Fibroblast of skin of back (primary cell): ENCODE measurements at regions not wholly inside any gene's neighbourhood (a gene's known extent, or its start where the extent isn't known, plus 50 kb on each side); places are given as distances from the start of the nearest gene placed in this dataset.

Source experiments
- DNase-seq: peaks from one replicate; pipeline ENCODE4 v3.0.0-alpha.2; 2013

- no peak for DNase-seq
Observed at GRCh38 chr6:167643223-167643622, 183.5 kb upstream of the AFDN start.

- DNase-seq: no peak
Observed at GRCh38 chr6:167643716-167644115, 183.0 kb upstream of the AFDN start.

GRCh38 chr6:167644412-167645132 is 182.1 kb upstream of the AFDN start:
- no peak for DNase-seq

GRCh38 chr6:167645368-167645767 is 181.3 kb upstream of the AFDN start:
- no peak for DNase-seq

GRCh38 chr6:167647306-167647705 is 179.4 kb upstream of the AFDN start:
- peak; percentile 39 for DNase-seq

GRCh38 chr6:167647737-167648470 is 178.8 kb upstream of the AFDN start:
- DNase-seq: no peak

GRCh38 chr6:167648501-167649278 is 178.0 kb upstream of the AFDN start:
- no peak for DNase-seq

- no peak for DNase-seq
Observed at GRCh38 chr6:167649476-167649875, 177.2 kb upstream of the AFDN start.

- DNase-seq: no peak
Observed at GRCh38 chr6:167650730-167651317, 175.9 kb upstream of the AFDN start.

- no peak for DNase-seq
Observed at GRCh38 chr6:167651318-167652041, 175.2 kb upstream of the AFDN start.

- DNase-seq: no peak
Observed at GRCh38 chr6:167652042-167652700, 174.5 kb upstream of the AFDN start.

GRCh38 chr6:167652701-167653095 is 174.0 kb upstream of the AFDN start:
- no peak for DNase-seq

- no peak for DNase-seq
Observed at GRCh38 chr6:167653561-167653960, 173.2 kb upstream of the AFDN start.

GRCh38 chr6:167654389-167654788 is 172.3 kb upstream of the AFDN start:
- DNase-seq: no peak

GRCh38 chr6:167655174-167655821 is 171.4 kb upstream of the AFDN start:
- no peak for DNase-seq

- DNase-seq: no peak
Observed at GRCh38 chr6:167658106-167658505, 168.6 kb upstream of the AFDN start.

GRCh38 chr6:167659046-167659445 is 167.7 kb upstream of the AFDN start:
- no peak for DNase-seq

GRCh38 chr6:167660424-167660823 is 166.3 kb upstream of the AFDN start:
- DNase-seq: no peak

- no peak for DNase-seq
Observed at GRCh38 chr6:167660944-167661551, 165.7 kb upstream of the AFDN start.

GRCh38 chr6:167661552-167662044 is 165.1 kb upstream of the AFDN start:
- DNase-seq: no peak
